Panc1 (cell line): ENCODE measurements at regions not wholly inside any gene's neighbourhood (a gene's known extent, or its start where the extent isn't known, plus 50 kb on each side); places are given as distances from the start of the nearest gene placed in this dataset.

ENCODE experiments used
- ATAC-seq: fragments of 200-7000 bp; cut with Tn5 transposase; 2 replicates; pipeline ENCODE4 v1.9.1; 2020; ENCODE audit warnings: mild to moderate bottlenecking, moderate library complexity
- BruUV-seq: library from RNA; stranded (reverse); fragments of 400-500 nt; replicated peaks from 2 replicates; lab custom pipeline; 2021; lab: Mats Ljungman, UMichigan
- CTCF ChIA-PET: fragments of 300-600 bp; sonication (Branson Sonifier 250); formaldehyde crosslinking; loops from one replicate; lab custom pipeline; 2022; ENCODE audit warnings: antibody characterized with exemption; lab: Charles Lee
- POLR2A ChIA-PET: fragments of 300-600 bp; sonication (Branson Sonifier 250); formaldehyde crosslinking; loops from one replicate; lab custom pipeline; 2022; ENCODE audit warnings: antibody characterized with exemption; lab: Charles Lee
- DNase-seq: peaks from one replicate; pipeline ENCODE4 v3.0.0-alpha.2; 2010; ENCODE audit warnings: low read depth, low spot score
- H3K27ac ChIP-seq: 2 replicates; pipeline ENCODE4 v1.5.1; 2011; ENCODE audit warnings: mild to moderate bottlenecking, low read length, inconsistent platforms
- H3K27me3 ChIP-seq: fragments of 200-500 bp; sonication (Bioruptor generic); 2 replicates; pipeline ENCODE4 v1.6.0; 2014; ENCODE audit warnings: low read length, inconsistent platforms; ENCODE audit not compliant: control insufficient read depth, insufficient read depth
- H3K36me3 ChIP-seq: fragments of 200-500 bp; sonication (Bioruptor generic); 2 replicates; pipeline ENCODE4 v1.5.1; 2014; ENCODE audit warnings: inconsistent platforms, mild to moderate bottlenecking, low read length, moderate library complexity; ENCODE audit not compliant: control insufficient read depth, insufficient read depth
- H3K4me1 ChIP-seq: 2 replicates; pipeline ENCODE4 v1.5.1; 2011; ENCODE audit warnings: inconsistent platforms, mild to moderate bottlenecking, low read length, moderate library complexity; ENCODE audit not compliant: control insufficient read depth, insufficient read depth
- H3K4me3 ChIP-seq, 2 experiments: 2 replicates each; pipeline ENCODE4 v1.5.1; 2011 to 2012; ENCODE audit warnings: low read depth in 2 of 2, low read length in 2 of 2, mild to moderate bottlenecking in 2 of 2, inconsistent platforms in 1 of 2, moderate library complexity in 1 of 2
- H3K9me3 ChIP-seq: fragments of 200-500 bp; sonication (Bioruptor generic); 2 replicates; pipeline ENCODE4 v1.5.1; 2014; ENCODE audit warnings: low read depth, mild to moderate bottlenecking, inconsistent platforms, low read length, moderate library complexity; ENCODE audit not compliant: control insufficient read depth, insufficient read depth
- CTCF ChIP-seq: fragments of 450-650 bp; IDR thresholded peaks from 2 replicates; pipeline ENCODE4 v1.5.1; 2017; ENCODE audit warnings: mild to moderate bottlenecking
- POLR2AphosphoS5 ChIP-seq: IDR thresholded peaks from 2 replicates; pipeline ENCODE4 v1.6.1; 2012; ENCODE audit warnings: mild to moderate bottlenecking, low read depth, low read length, moderate library complexity
- REST ChIP-seq, 2 experiments: IDR thresholded peaks; 2 replicates each; pipeline ENCODE4 v1.6.1; 2011 to 2012; ENCODE audit warnings: low read depth in 2 of 2, control low read depth in 1 of 2, low read length in 1 of 2, mild to moderate bottlenecking in 1 of 2, moderate library complexity in 1 of 2; ENCODE audit not compliant: insufficient read depth in 1 of 2
- SIN3A ChIP-seq: IDR thresholded peaks from 2 replicates; pipeline ENCODE4 v1.6.1; 2012; ENCODE audit warnings: low read depth, mild to moderate bottlenecking, low read length, moderate library complexity, borderline replicate concordance; ENCODE audit not compliant: insufficient read depth
- TCF7L2 ChIP-seq: IDR thresholded peaks from 2 replicates; pipeline ENCODE4 v1.6.1; 2011; ENCODE audit warnings: mild to moderate bottlenecking, low read depth, low read length, inconsistent platforms
- in situ Hi-C: cut with HindIII; loops from 2 replicates; pipeline ENCODE4 v1.10.0; 2016; ENCODE audit warnings: low sequenced_read_pairs, low pct_unique_long_range_greater_than_20kb
- intact Hi-C: fragments of 100-400 bp; cut with micrococcal nuclease; formaldehyde crosslinking; loops from one replicate; pipeline ENCODE4 v1.10.0; 2022; ENCODE audit not compliant: unreplicated experiment

GRCh38 chr10:29804025-29804852 lies 169.5 kb upstream of the SVIL start:
- TF ChIP-seq TCF7L2: 0 out of 2 replicates have a peak, but pooled peaks have one; percentile 31
- TF ChIP-seq SIN3A: no peak
- peak; percentile 70 for TF ChIP-seq POLR2AphosphoS5
- peak overlapping the region in 1 of 2 experiments; percentile 23; a peak in 2 of 4 replicates for H3K4me3 ChIP-seq
- H3K9me3 ChIP-seq: peaks cover 3% of the 10 kb centered on the region; the same call in 1 of the 2 replicates
- peak overlapping the region; percentile 90 for H3K27ac ChIP-seq
- ChIA-PET CTCF (no interaction called here), POLR2A (no interaction called here)
- no peaks in the 10 kb centered on the region for H3K36me3 ChIP-seq
- H3K4me1 ChIP-seq: peaks cover 23% of the 10 kb centered on the region
- DNase-seq (peak; percentile 93), ATAC-seq (peak; percentile 94)
- in situ Hi-C loops (no loop called here), intact Hi-C loops (no loop called here)
- no peaks in the 10 kb centered on the region for H3K27me3 ChIP-seq
- BruUV-seq: no TSS peak

GRCh38 chr10:29802171-29802570 lies 167.4 kb upstream of the SVIL start:
- no TSS peak for BruUV-seq
- in situ Hi-C loops: no loop called here
- CTCF ChIA-PET: no interaction called here
- no peak for ATAC-seq
- Histone ChIP-seq H3K36me3 (no peaks in the 10 kb centered on the region), H3K4me3 (no peak overlapping the region), H3K27me3 (no peaks in the 10 kb centered on the region), H3K27ac (peak overlapping the region; percentile 35), H3K4me1 (peaks cover 23% of the 10 kb centered on the region), H3K9me3 (peaks cover 3% of the 10 kb centered on the region; the same call in 1 of the 2 replicates)
- DNase-seq: no peak
- no peak for TF ChIP-seq TCF7L2
- TF ChIP-seq REST (IDR thresholded peaks at IDR 0.05; ENCODE audit: insufficient read depth in 1 of 2, low read depth in 2 of 2, low read length in 1 of 2): no peak
- no peak for TF ChIP-seq SIN3A
- no peak for TF ChIP-seq POLR2AphosphoS5
- TF ChIP-seq CTCF: no peak
- intact Hi-C loops: no loop called here
- POLR2A ChIA-PET: no interaction called here
